Astrocyte (in vitro differentiated cells and primary cell): ENCODE measurements at regions not wholly inside any gene's neighbourhood (a gene's known extent, or its start where the extent isn't known, plus 50 kb on each side); places are given as distances from the start of the nearest gene placed in this dataset.

Experiments used
- DNase-seq: peaks from one replicate; pipeline ENCODE4 v3.0.0-alpha.2; 2010; ENCODE audit warnings: low read depth
- FAIRE-seq: peaks from 2 replicates; lab custom pipeline; 2011; peaks lifted over from hg19 to GRCh38; lab: Jason Lieb, UNC
- H2AFZ ChIP-seq: 2 replicates; pipeline ENCODE4 v1.6.0; 2012; ENCODE audit warnings: low read depth, low read length, inconsistent platforms
- H3K27ac ChIP-seq: 2 replicates; pipeline ENCODE4 v1.5.1; 2011; ENCODE audit warnings: low read depth, low read length, inconsistent platforms
- H3K27me3 ChIP-seq: 2 replicates; pipeline ENCODE4 v1.6.0; 2011; ENCODE audit warnings: low read length, inconsistent platforms; ENCODE audit not compliant: insufficient read depth
- H3K36me3 ChIP-seq: 2 replicates; pipeline ENCODE4 v1.5.1; 2011; ENCODE audit warnings: low read length, inconsistent platforms; ENCODE audit not compliant: insufficient read depth
- H3K4me1 ChIP-seq: 2 replicates; pipeline ENCODE4 v1.5.1; 2011; ENCODE audit warnings: low read length, inconsistent platforms; ENCODE audit not compliant: insufficient read depth
- H3K4me2 ChIP-seq: 2 replicates; pipeline ENCODE4 v1.6.0; 2012; ENCODE audit warnings: low read length, inconsistent platforms
- H3K4me3 ChIP-seq: 2 replicates; pipeline ENCODE4 v1.5.1; 2011; ENCODE audit warnings: low read depth, mild to moderate bottlenecking, low read length, inconsistent platforms; ENCODE audit not compliant: insufficient read depth
- H3K79me2 ChIP-seq: 2 replicates; pipeline ENCODE4 v1.6.0; 2012; ENCODE audit warnings: mild to moderate bottlenecking, low read length, inconsistent platforms; ENCODE audit not compliant: insufficient read depth
- H3K9ac ChIP-seq: 2 replicates; pipeline ENCODE4 v1.6.0; 2012; ENCODE audit warnings: mild to moderate bottlenecking, low read length, inconsistent platforms
- H3K9me3 ChIP-seq: 2 replicates; pipeline ENCODE4 v1.5.1; 2012; ENCODE audit warnings: low read depth, mild to moderate bottlenecking, low read length, inconsistent platforms; ENCODE audit not compliant: insufficient read depth
- H4K20me1 ChIP-seq: 2 replicates; pipeline ENCODE4 v1.6.0; 2012; ENCODE audit warnings: low read length, inconsistent platforms; ENCODE audit not compliant: insufficient read depth
- H3K27ac Mint-ChIP-seq: one replicate; pipeline ENCODE4 v1.8.0; 2021; ENCODE audit warnings: mild to moderate bottlenecking, mixed read lengths; ENCODE audit not compliant: unreplicated experiment
- H3K27me3 Mint-ChIP-seq: one replicate; pipeline ENCODE4 v1.8.0; 2021; ENCODE audit warnings: low read depth, mixed read lengths; ENCODE audit not compliant: unreplicated experiment
- H3K36me3 Mint-ChIP-seq: one replicate; pipeline ENCODE4 v1.8.0; 2021; ENCODE audit warnings: low read depth, mixed read lengths; ENCODE audit not compliant: unreplicated experiment
- H3K4me1 Mint-ChIP-seq: one replicate; pipeline ENCODE4 v1.8.0; 2021; ENCODE audit warnings: low read depth, mixed read lengths; ENCODE audit not compliant: unreplicated experiment
- H3K4me3 Mint-ChIP-seq: one replicate; pipeline ENCODE4 v1.8.0; 2021; ENCODE audit warnings: mild to moderate bottlenecking, moderate library complexity, mixed read lengths; ENCODE audit not compliant: unreplicated experiment
- H3K9me3 Mint-ChIP-seq: one replicate; pipeline ENCODE4 v1.8.0; 2021; ENCODE audit warnings: mild to moderate bottlenecking, mixed read lengths; ENCODE audit not compliant: unreplicated experiment
- CTCF ChIP-seq: IDR thresholded peaks from 2 replicates; pipeline ENCODE4 v1.5.1; 2011; ENCODE audit warnings: low read depth, mild to moderate bottlenecking, inconsistent platforms, low read length, moderate library complexity; ENCODE audit not compliant: insufficient read depth
- EZH2 ChIP-seq: IDR thresholded peaks from 2 replicates; pipeline ENCODE4 v1.6.1; 2012; ENCODE audit warnings: mild to moderate bottlenecking, low read length, inconsistent platforms; ENCODE audit not compliant: insufficient read depth

GRCh38 chr21:29419422-29419821 lies 120.7 kb downstream of the BACH1 start:
- H3K36me3 ChIP-seq = peaks cover 4% of the 10 kb centered on the region
- H3K27ac ChIP-seq = no peak overlapping the region
- H3K79me2 ChIP-seq = no peaks in the 10 kb centered on the region
- H3K4me2 ChIP-seq = no peak overlapping the region
- H3K36me3 Mint-ChIP-seq = no peaks in the 10 kb centered on the region
- DNase-seq (no peak), FAIRE-seq (no peak)
- H3K4me3 ChIP-seq = no peak overlapping the region
- no peaks in the 10 kb centered on the region for H3K27me3 ChIP-seq
- H2AFZ ChIP-seq = no peak overlapping the region
- TF ChIP-seq CTCF = no peak
- TF ChIP-seq EZH2 = no peak
- H3K4me1 Mint-ChIP-seq = peaks cover 4% of the 10 kb centered on the region
- H3K27ac Mint-ChIP-seq = no peak overlapping the region
- H3K27me3 Mint-ChIP-seq = no peaks in the 10 kb centered on the region
- no peaks in the 10 kb centered on the region for H3K9me3 Mint-ChIP-seq
- H3K9ac ChIP-seq = no peak overlapping the region
- H4K20me1 ChIP-seq = no peaks in the 10 kb centered on the region
- no peaks in the 10 kb centered on the region for H3K9me3 ChIP-seq
- H3K4me3 Mint-ChIP-seq = no peak overlapping the region
- H3K4me1 ChIP-seq = no peaks in the 10 kb centered on the region

DNA sequence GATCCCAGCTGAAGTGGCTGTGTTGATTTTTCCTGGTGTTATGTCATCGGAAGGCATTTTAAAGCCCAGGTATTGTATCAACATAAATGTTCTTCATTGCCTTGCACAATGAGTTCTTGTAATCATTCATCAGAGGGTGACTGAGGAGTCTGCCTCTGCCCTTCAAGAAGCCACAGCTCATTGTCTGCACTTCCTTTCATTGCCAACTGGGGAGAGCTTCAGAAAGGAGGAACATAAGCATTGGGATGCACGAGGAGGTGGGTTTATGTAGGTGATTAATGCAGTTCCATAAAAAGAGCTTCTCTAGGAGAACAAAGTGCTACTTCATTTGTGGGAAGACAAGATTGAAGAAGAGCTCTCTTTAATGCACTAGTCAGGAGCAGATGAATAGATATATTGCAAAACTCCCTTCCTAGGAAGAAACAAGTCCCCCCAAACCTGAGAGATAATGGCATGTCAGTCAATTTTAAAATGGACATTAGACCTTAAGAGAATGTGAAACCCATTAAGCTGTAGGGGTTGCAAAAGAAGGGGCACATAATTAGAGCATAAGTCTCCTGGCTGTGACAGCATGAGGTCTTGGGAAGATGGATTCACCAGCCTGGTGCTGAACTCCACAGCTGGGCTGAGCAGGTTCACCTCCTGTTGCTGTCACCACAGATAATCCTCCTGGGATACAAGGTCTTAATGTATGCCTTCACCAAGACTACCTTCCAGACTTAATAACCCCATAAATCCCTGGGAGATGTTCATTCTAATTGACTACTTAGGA lies 124.6 kb downstream of the BACH1 start:
- TF ChIP-seq CTCF (no peak), EZH2 (no peak)
- H3K27ac Mint-ChIP-seq = no peak overlapping the region

DNA sequence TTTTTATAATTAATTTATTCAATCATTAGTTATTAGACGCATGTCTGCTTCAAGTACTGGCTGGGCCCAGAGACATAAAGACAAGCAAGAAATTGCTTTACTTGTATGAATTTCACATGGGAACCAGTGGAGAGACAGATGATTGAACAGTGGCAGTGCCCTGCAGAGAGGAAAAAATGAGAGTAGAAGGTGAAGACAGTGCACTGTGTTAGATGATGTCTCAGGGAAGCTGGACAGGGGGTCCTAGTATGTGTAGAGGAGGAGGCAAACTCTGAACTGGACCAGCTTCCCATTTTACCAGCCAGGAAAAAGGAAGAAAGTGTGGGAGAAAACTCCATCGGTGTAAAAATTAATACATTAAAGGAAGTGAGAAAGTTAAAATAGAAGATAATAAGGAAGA lies 126.0 kb downstream of the BACH1 start:
- no peaks in the 10 kb centered on the region for H3K27me3 ChIP-seq
- no peak overlapping the region for H3K27ac ChIP-seq
- peaks cover 4% of the 10 kb centered on the region for H3K36me3 ChIP-seq
- no peaks in the 10 kb centered on the region for H3K9me3 ChIP-seq
- no peaks in the 10 kb centered on the region for H3K79me2 ChIP-seq
- no peaks in the 10 kb centered on the region for H3K4me1 ChIP-seq
- Mint-ChIP-seq H3K27ac (no peak overlapping the region), H3K4me3 (no peak overlapping the region), H3K4me1 (peaks cover 4% of the 10 kb centered on the region), H3K36me3 (no peaks in the 10 kb centered on the region), H3K27me3 (no peaks in the 10 kb centered on the region), H3K9me3 (no peaks in the 10 kb centered on the region)
- H3K9ac ChIP-seq = no peak overlapping the region
- no peaks in the 10 kb centered on the region for H4K20me1 ChIP-seq
- DNase-seq (no peak), FAIRE-seq (no peak)
- no peak overlapping the region for H2AFZ ChIP-seq
- TF ChIP-seq CTCF = no peak
- TF ChIP-seq EZH2 = no peak
- no peak overlapping the region for H3K4me2 ChIP-seq
- H3K4me3 ChIP-seq = no peak overlapping the region

More for the DNA sequence above, 124.6 kb downstream of the BACH1 start:
- Histone ChIP-seq H3K4me2 (no peak overlapping the region), H3K4me3 (no peak overlapping the region), H3K27ac (no peak overlapping the region), H3K4me1 (no peaks in the 10 kb centered on the region), H3K9me3 (no peaks in the 10 kb centered on the region), H3K79me2 (no peaks in the 10 kb centered on the region), H2AFZ (no peak overlapping the region), H3K9ac (no peak overlapping the region), H4K20me1 (no peaks in the 10 kb centered on the region), H3K27me3 (no peaks in the 10 kb centered on the region), H3K36me3 (peaks cover 4% of the 10 kb centered on the region)
- Mint-ChIP-seq H3K27me3 (no peaks in the 10 kb centered on the region), H3K4me1 (peaks cover 4% of the 10 kb centered on the region), H3K36me3 (no peaks in the 10 kb centered on the region), H3K4me3 (no peak overlapping the region), H3K9me3 (no peaks in the 10 kb centered on the region)
- DNase-seq = no peak
- FAIRE-seq = no peak
